ENCODE measurements at regions not wholly inside any gene's neighbourhood (a gene's known extent, or its start where the extent isn't known, plus 50 kb on each side); places are given as distances from the start of the nearest gene placed in this dataset.

DNA sequence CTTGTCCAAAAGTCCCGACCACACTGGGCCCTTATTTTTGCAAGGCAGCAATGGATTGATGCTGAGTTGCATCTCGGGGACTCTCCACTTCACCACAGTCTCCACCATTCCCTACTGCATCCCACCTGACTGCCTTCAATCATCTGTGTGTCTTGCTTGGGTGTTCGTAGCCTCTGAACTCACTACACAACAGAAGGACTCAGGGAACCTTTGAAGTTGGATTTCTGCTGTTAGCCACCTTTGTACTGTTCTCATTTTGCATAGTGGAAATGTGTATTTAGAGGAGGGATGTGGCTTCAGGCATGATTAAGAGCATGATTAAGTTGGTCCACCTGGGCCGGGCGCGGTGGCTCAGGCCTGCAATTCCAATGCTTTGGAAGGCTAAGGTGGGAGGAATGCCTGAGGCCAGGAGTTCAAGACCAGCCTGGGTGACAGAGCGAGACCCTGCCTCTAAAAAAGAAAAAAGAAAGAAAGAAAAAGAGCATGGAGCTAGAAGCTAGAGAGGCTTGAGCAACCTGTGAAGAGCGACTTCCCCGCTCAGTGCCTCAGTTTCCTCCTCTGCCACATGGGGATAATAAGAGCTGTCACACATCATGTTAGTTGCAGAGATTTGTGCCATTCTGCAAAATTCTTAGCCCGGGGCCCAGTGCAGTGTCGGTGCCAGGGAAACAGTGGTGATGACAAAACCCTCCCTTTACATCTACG is 121.3 kb upstream of the PTPN1 start:
- DNase-seq (no peak), ATAC-seq (peak; percentile 43 to 57 (median 49))
- H3K9me3 ChIP-seq: no peaks in the 10 kb centered on the region
- no peaks in the 10 kb centered on the region for H3K27me3 ChIP-seq
- TF ChIP-seq POLR2A (IDR thresholded peaks at IDR 0.05): peak; percentile 12
- TF ChIP-seq, protein P1, sequence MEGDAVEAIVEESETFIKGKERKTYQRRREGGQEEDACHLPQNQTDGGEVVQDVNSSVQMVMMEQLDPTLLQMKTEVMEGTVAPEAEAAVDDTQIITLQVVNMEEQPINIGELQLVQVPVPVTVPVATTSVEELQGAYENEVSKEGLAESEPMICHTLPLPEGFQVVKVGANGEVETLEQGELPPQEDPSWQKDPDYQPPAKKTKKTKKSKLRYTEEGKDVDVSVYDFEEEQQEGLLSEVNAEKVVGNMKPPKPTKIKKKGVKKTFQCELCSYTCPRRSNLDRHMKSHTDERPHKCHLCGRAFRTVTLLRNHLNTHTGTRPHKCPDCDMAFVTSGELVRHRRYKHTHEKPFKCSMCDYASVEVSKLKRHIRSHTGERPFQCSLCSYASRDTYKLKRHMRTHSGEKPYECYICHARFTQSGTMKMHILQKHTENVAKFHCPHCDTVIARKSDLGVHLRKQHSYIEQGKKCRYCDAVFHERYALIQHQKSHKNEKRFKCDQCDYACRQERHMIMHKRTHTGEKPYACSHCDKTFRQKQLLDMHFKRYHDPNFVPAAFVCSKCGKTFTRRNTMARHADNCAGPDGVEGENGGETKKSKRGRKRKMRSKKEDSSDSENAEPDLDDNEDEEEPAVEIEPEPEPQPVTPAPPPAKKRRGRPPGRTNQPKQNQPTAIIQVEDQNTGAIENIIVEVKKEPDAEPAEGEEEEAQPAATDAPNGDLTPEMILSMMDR (IDR thresholded peaks at IDR 0.05): no peak
- 36% methylated on average over 11 of the region's 12 CpGs for WGBS (ENCODE audit: insufficient coverage, low coverage, low lambda C conversion rate, missing lambda C conversion rate)
- no peak overlapping the region for H3K4me3 ChIP-seq
- peak overlapping the region; percentile 10 to 87 (median 82) for H3K27ac ChIP-seq
- peaks cover 0 to 46% (median 21%) of the 10 kb centered on the region in 4 donors for H3K4me1 ChIP-seq
- intact Hi-C loops (cut with DNase I): no loop called here
- no peaks in the 10 kb centered on the region for H3K36me3 ChIP-seq

DNA sequence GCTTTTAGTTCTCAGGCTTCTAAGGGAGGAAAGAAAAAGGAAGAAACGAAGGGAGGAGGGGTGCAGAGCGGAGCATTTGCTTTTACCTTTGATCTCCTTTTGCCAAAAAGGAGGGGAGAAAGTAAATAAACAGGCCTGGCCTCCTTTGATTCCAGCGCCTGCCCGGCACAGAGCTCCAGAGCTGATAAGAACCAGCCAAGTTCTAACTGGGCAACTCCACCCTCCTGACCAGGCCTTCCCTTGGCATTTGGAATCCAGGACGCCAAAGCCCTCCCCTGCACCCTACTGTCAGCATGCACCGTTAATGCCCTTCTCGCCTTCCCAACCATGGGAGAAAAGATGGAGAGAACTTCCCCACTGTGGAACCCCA is 120.8 kb upstream of the PTPN1 start:
- TF ChIP-seq POLR2A (IDR thresholded peaks at IDR 0.05): no peak
- TF ChIP-seq, protein P1 (IDR thresholded peaks at IDR 0.05): peak in 1 of 4 donors; percentile 5
- Histone ChIP-seq H3K27me3 (no peaks in the 10 kb centered on the region), H3K27ac (peak overlapping the region; percentile 43 to 87 (median 82)), H3K4me3 (no peak overlapping the region), H3K36me3 (no peaks in the 10 kb centered on the region), H3K9me3 (no peaks in the 10 kb centered on the region), H3K4me1 (peaks cover 0 to 48% (median 22%) of the 10 kb centered on the region in 4 donors)
- peak; percentile 73 to 94 (median 90) for DNase-seq
- peak; percentile 83 to 89 (median 86) for ATAC-seq
- intact Hi-C loops (cut with DNase I): no loop called here
- WGBS (ENCODE audit: insufficient coverage, low coverage, low lambda C conversion rate, missing lambda C conversion rate): 24% methylated on average over 4 of the region's 7 CpGs

DNA sequence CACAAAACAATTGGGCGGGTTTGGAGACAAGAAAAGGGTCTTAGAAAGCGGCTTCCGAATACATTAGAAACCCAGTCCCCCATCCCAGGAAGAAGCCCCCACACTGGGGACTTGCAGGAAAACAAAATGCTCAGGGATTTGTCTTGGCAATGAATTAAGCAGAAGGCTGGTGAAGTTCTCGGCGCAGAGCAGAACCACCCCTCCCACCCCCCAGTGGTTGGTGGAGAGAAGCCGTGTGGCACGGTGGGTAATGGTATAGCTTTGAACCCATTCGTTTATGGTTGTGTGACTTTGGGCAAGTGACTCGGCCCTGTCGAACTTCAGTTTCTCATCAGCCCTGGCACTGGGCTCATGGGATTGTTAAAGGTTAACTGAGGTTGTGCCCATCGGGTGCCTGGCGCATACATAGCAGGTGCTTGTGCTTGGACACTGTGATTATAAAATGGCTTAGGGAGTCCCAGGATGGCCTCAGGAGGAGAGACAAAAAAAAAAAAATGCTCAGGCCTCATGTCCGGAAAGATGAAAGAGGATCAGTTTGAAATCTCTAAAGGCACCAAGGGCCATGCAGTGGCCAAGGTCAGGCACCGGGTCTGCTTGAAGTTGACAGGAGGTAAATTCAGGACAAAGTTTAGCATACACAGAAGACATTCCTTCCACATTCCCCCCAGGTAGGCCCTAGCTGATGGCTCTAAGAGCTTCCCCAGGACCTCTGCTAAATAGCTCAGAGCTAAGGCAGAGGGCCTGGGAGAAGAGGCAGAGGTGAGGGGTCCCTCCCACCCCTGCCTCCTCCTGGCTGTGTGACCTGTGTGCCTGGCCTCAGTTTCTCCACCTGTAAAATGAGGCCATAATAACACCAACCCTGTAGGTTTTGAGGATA is 120.1 kb upstream of the PTPN1 start:
- Histone ChIP-seq H3K9me3 (no peaks in the 10 kb centered on the region), H3K36me3 (no peaks in the 10 kb centered on the region), H3K27me3 (no peaks in the 10 kb centered on the region), H3K27ac (peak overlapping the region; percentile 43 to 87 (median 82)), H3K4me1 (peaks cover 0 to 54% (median 25%) of the 10 kb centered on the region in 4 donors), H3K4me3 (no peak overlapping the region)
- TF ChIP-seq, protein P1 (IDR thresholded peaks at IDR 0.05): no peak
- peak; percentile 26 for TF ChIP-seq POLR2A (IDR thresholded peaks at IDR 0.05)
- 44% methylated on average over 9 of the region's 14 CpGs for WGBS (ENCODE audit: insufficient coverage, low coverage, low lambda C conversion rate, missing lambda C conversion rate)
- intact Hi-C loops (cut with DNase I): no loop called here
- ATAC-seq (peak; percentile 72 to 76 (median 75)), DNase-seq (peak in 2 of 3 donors; percentile 81 to 88)

DNA sequence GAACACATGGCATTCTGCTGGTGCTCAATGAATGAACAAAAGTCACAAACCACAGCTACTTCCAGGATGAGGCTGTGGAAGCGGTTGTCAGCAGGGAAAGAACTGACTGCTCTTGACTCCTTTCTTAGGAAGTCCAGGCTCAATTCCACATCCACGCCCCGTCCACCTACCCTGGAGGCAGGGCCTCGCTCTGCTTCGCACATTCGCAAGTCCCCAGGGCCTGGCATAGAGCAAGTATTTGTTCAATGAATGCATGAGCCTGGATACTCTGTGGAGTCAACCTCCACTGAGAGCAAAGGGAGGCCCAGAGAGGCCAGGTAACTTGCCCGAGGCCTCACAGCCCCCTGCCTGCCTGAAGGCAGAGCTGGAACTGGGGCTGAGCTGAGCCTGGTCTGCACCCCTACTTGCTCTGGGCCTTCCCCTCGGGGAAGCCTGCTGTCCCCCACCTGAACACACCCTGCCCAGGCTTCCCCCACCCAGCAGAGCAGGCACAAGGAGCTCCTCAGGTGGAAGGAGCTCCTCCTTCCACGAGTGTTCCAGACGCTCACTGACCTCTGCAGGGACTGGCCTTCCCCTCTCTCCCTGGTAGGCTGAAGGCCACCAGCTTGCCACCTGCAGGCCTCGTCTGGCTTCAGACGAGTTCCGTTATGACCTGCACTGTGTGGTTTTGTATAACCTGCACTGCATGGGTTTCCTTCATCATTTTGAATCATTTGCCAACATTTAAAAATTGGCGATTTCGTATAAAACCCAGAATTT is 119.3 kb upstream of the PTPN1 start:
- peak in 1 of 4 donors; percentile 7 for ATAC-seq
- H3K9me3 ChIP-seq: no peaks in the 10 kb centered on the region
- no peak for DNase-seq
- 75% methylated on average over 6 of the region's 15 CpGs for WGBS (ENCODE audit: insufficient coverage, low coverage, low lambda C conversion rate, missing lambda C conversion rate)
- no peaks in the 10 kb centered on the region for H3K36me3 ChIP-seq
- no peak overlapping the region for H3K4me3 ChIP-seq
- peak overlapping the region; percentile 43 to 87 (median 82) for H3K27ac ChIP-seq
- peaks cover 0 to 61% (median 29%) of the 10 kb centered on the region in 4 donors for H3K4me1 ChIP-seq
- intact Hi-C loops (cut with DNase I): no loop called here
- H3K27me3 ChIP-seq: no peaks in the 10 kb centered on the region
- TF ChIP-seq POLR2A (IDR thresholded peaks at IDR 0.05): no peak
- TF ChIP-seq, protein P1 (IDR thresholded peaks at IDR 0.05): no peak

Measured in right lobe of liver (tissue), 6 donors.